ENCODE measurements at regions not wholly inside any gene's neighbourhood (a gene's known extent, or its start where the extent isn't known, plus 50 kb on each side); places are given as distances from the start of the nearest gene placed in this dataset.

- no peaks in the 10 kb centered on the region for H3K27me3 ChIP-seq (replicated peaks in 1 of 4; ENCODE audit: control extremely low read depth in 1 of 4, control insufficient read depth in 3 of 4, insufficient read depth in 4 of 4, low read length in 3 of 4)
- no peak overlapping the region for H3K4me3 ChIP-seq (ENCODE audit: control extremely low read depth in 1 of 5, extremely low read depth in 1 of 5, insufficient read depth in 1 of 5, low read depth in 2 of 5, low read length in 4 of 5)
- WGBS (ENCODE audit: insufficient coverage), result 62% methylated on average over 2 of the region's 4 CpGs
- H3K4me2 ChIP-seq (replicated peaks; ENCODE audit: low read depth, low read length, poor library complexity, severe bottlenecking), result no peak overlapping the region
- H3K27ac Mint-ChIP-seq, result no peak overlapping the region
- H3K9me3 ChIP-seq (ENCODE audit: control extremely low read depth in 1 of 3, control insufficient read depth in 2 of 3, insufficient read depth in 1 of 3, low read length in 2 of 3), result no peaks in the 10 kb centered on the region
- ChIA-PET POLR2A (no interaction called here), CTCF (no interaction called here)
- H3K9ac ChIP-seq (ENCODE audit: low read length), result no peak overlapping the region
- intact Hi-C loops (cut with micrococcal nuclease), result no loop called here
- H3K4me1 ChIP-seq (ENCODE audit: control insufficient read depth in 2 of 2, insufficient read depth in 2 of 2, low read length in 2 of 2), result no peaks in the 10 kb centered on the region
- H3K9me3 Mint-ChIP-seq (ENCODE audit: insufficient read depth), result no peaks in the 10 kb centered on the region
- TF ChIP-seq CTCF (IDR thresholded peaks at IDR 0.05) (no peak), EZH2 (IDR thresholded peaks at IDR 0.05; ENCODE audit: borderline replicate concordance, insufficient read depth, low read depth, low read length, poor library complexity, severe bottlenecking) (no peak)
- H3K79me2 ChIP-seq (ENCODE audit: control insufficient read depth, insufficient read depth, low read length), result no peaks in the 10 kb centered on the region
- ATAC-seq (ENCODE audit: low read depth) (no peak), DNase-seq (no peak)
- no peaks in the 10 kb centered on the region for H4K20me1 ChIP-seq (ENCODE audit: control insufficient read depth, insufficient read depth, low read length, poor library complexity, severe bottlenecking)
- no peak overlapping the region for H3K4me3 Mint-ChIP-seq
- no peaks in the 10 kb centered on the region for H3K27me3 Mint-ChIP-seq
- H3K4me1 Mint-ChIP-seq, result no peaks in the 10 kb centered on the region
- H3K27ac ChIP-seq (ENCODE audit: low read length in 2 of 2), result no peak overlapping the region
- no peak overlapping the region for H2AFZ ChIP-seq (ENCODE audit: insufficient read depth, low read depth, low read length, poor library complexity, severe bottlenecking)
- no peaks in the 10 kb centered on the region for H3K36me3 ChIP-seq (replicated peaks in 1 of 2; ENCODE audit: control extremely low read depth in 1 of 2, control insufficient read depth in 1 of 2, extremely low read depth in 1 of 2, insufficient read depth in 2 of 2, low read length in 1 of 2)
These were observed 376.3 kb upstream of the CHD1 start for GRCh38 chr5:99305045-99305580.

GRCh38 chr5:99285606-99286005 lies 356.8 kb upstream of the CHD1 start:
- intact Hi-C loops (cut with micrococcal nuclease), result no loop called here

More at GRCh38 chr5:99285606-99286005, 356.8 kb upstream of the CHD1 start:
- no peaks in the 10 kb centered on the region for H3K79me2 ChIP-seq (ENCODE audit: control insufficient read depth, insufficient read depth, low read length)
- no CpG with 5 or more reads among the region's 1 CpG for WGBS (ENCODE audit: insufficient coverage)
- Mint-ChIP-seq H3K27me3 (no peaks in the 10 kb centered on the region), H3K4me1 (no peaks in the 10 kb centered on the region), H3K9me3 (ENCODE audit: insufficient read depth) (no peaks in the 10 kb centered on the region), H3K4me3 (no peak overlapping the region), H3K27ac (no peak overlapping the region)
- no peak overlapping the region for H2AFZ ChIP-seq (ENCODE audit: insufficient read depth, low read depth, low read length, poor library complexity, severe bottlenecking)
- H3K4me3 ChIP-seq (ENCODE audit: control extremely low read depth in 1 of 5, extremely low read depth in 1 of 5, insufficient read depth in 1 of 5, low read depth in 2 of 5, low read length in 4 of 5), result no peak overlapping the region
- no peaks in the 10 kb centered on the region for H3K27me3 ChIP-seq (replicated peaks in 1 of 4; ENCODE audit: control extremely low read depth in 1 of 4, control insufficient read depth in 3 of 4, insufficient read depth in 4 of 4, low read length in 3 of 4)
- ATAC-seq (ENCODE audit: low read depth) (no peak), DNase-seq (no peak)
- H3K9ac ChIP-seq (ENCODE audit: low read length), result no peak overlapping the region
- H3K27ac ChIP-seq (ENCODE audit: low read length in 2 of 2), result no peak overlapping the region
- ChIA-PET POLR2A (no interaction called here), CTCF (no interaction called here)
- H3K36me3 ChIP-seq (replicated peaks in 1 of 2; ENCODE audit: control extremely low read depth in 1 of 2, control insufficient read depth in 1 of 2, extremely low read depth in 1 of 2, insufficient read depth in 2 of 2, low read length in 1 of 2), result no peaks in the 10 kb centered on the region
- H3K4me1 ChIP-seq (ENCODE audit: control insufficient read depth in 2 of 2, insufficient read depth in 2 of 2, low read length in 2 of 2), result no peaks in the 10 kb centered on the region
- H3K9me3 ChIP-seq (ENCODE audit: control extremely low read depth in 1 of 3, control insufficient read depth in 2 of 3, insufficient read depth in 1 of 3, low read length in 2 of 3), result no peaks in the 10 kb centered on the region
- no peak overlapping the region for H3K4me2 ChIP-seq (replicated peaks; ENCODE audit: low read depth, low read length, poor library complexity, severe bottlenecking)
- H4K20me1 ChIP-seq (ENCODE audit: control insufficient read depth, insufficient read depth, low read length, poor library complexity, severe bottlenecking), result no peaks in the 10 kb centered on the region
- no peak for TF ChIP-seq CTCF (IDR thresholded peaks at IDR 0.05)
- no peak for TF ChIP-seq EZH2 (IDR thresholded peaks at IDR 0.05; ENCODE audit: borderline replicate concordance, insufficient read depth, low read depth, low read length, poor library complexity, severe bottlenecking)

Data from B cell (primary cell).